ENCODE measurements at regions not wholly inside any gene's neighbourhood (a gene's known extent, or its start where the extent isn't known, plus 50 kb on each side); places are given as distances from the start of the nearest gene placed in this dataset.

GRCh38 chr4:25509646-25510045, 132.6 kb downstream of the ANAPC4 start:
- TF ChIP-seq CTCF (IDR thresholded peaks at IDR 0.05; ENCODE audit: insufficient read depth, low read depth, low read length), result no peak
- no peak for TF ChIP-seq EZH2 (IDR thresholded peaks at IDR 0.05; ENCODE audit: insufficient read depth, low read length)

Data from astrocyte (in vitro differentiated cells and primary cell).